ENCODE measurements at regions not wholly inside any gene's neighbourhood (a gene's known extent, or its start where the extent isn't known, plus 50 kb on each side); places are given as distances from the start of the nearest gene placed in this dataset.
A peak's percentile ranks its signal among the peaks of the same experiment; 100 is the strongest.

DNA sequence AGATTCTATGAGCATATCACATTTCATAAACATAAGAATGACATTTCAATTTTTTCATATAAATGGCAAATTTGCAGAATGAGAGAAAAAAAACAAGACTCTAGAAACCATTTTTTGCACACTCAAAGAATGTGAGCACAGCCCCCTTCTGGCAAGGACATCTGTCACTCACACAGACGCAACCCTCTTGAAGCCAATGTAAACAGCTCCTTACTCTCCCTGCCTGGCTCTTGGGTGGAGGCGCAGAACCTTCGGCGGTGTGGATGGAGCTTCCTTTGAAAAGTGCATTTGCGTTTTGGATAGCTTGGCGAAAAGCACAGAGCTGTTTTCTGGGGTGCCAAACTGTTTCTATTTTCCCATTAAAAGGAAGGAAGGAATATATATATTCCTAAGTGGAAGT lies 367.6 kb upstream of the TSHZ3 start:
- DNase-seq = no peak
- H3K36me3 ChIP-seq = no peaks in the 10 kb centered on the region
- H3K27me3 ChIP-seq = no peaks in the 10 kb centered on the region
- in situ Hi-C loops (cut with MboI; ENCODE audit: low pct_ligation_motif_present in 1 of 4, low pct_unique_long_range_greater_than_20kb in 1 of 4, low sequenced_read_pairs in 3 of 4) (no loop called here), intact Hi-C loops (cut with DNase I; ENCODE audit: low total_unique reads) (no loop called here)
- 53 to 90% methylated on average over 2 to 6 of the region's 6 CpGs for WGBS, 2 donors (ENCODE audit: low coverage in 1 of 2)
- no peaks in the 10 kb centered on the region for H3K4me1 ChIP-seq
- no peak overlapping the region for H3K27ac ChIP-seq
- peaks cover 0 to 6% of the 10 kb centered on the region in 2 donors for H3K9me3 ChIP-seq
- no peak for TF ChIP-seq POLR2A (IDR thresholded peaks at IDR 0.05)
- no peak for TF ChIP-seq POLR2AphosphoS5 (IDR thresholded peaks at IDR 0.05)
- TF ChIP-seq EP300 (IDR thresholded peaks at IDR 0.05; ENCODE audit: low read depth) = no peak
- TF ChIP-seq, protein P1, sequence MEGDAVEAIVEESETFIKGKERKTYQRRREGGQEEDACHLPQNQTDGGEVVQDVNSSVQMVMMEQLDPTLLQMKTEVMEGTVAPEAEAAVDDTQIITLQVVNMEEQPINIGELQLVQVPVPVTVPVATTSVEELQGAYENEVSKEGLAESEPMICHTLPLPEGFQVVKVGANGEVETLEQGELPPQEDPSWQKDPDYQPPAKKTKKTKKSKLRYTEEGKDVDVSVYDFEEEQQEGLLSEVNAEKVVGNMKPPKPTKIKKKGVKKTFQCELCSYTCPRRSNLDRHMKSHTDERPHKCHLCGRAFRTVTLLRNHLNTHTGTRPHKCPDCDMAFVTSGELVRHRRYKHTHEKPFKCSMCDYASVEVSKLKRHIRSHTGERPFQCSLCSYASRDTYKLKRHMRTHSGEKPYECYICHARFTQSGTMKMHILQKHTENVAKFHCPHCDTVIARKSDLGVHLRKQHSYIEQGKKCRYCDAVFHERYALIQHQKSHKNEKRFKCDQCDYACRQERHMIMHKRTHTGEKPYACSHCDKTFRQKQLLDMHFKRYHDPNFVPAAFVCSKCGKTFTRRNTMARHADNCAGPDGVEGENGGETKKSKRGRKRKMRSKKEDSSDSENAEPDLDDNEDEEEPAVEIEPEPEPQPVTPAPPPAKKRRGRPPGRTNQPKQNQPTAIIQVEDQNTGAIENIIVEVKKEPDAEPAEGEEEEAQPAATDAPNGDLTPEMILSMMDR (IDR thresholded peaks at IDR 0.05) = no peak
- no peak overlapping the region for H3K4me3 ChIP-seq

DNA sequence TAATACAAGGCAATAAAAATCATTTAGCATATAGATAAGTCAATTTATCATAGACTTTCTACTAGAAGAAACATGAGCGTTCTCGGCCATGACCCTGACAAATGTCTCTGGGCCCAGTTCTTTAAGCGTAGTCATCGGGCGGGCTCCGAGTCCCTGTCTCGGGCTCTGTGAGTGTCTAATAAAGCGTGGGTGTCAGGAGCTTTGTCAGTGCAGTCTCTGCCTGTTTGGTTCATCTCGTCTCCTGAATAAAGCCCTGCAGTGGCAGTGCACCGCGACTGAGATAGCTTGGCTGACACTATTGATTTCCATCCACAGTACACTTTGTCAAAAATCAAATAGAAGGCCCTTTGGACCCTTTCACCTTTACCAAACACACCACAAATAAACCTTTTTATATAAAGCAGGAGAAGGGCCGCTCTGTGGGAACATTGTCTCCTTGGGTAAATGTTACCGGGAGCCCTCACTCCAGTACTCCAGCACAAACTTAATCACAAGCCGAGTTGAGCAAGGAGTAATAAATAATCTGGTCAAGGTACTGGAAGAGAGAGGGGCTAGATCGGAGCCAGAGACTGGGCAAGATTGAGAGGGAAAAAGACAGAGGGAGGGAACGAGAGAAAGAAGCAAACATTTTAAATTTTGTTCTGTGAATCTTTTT lies 368.2 kb upstream of the TSHZ3 start:
- 65 to 67% methylated on average over 9 to 16 of the region's 16 CpGs for WGBS, 2 donors (ENCODE audit: low coverage in 1 of 2)
- H3K36me3 ChIP-seq = no peaks in the 10 kb centered on the region
- TF ChIP-seq, protein P1 (IDR thresholded peaks at IDR 0.05) = no peak
- TF ChIP-seq POLR2A (IDR thresholded peaks at IDR 0.05) (no peak), EP300 (IDR thresholded peaks at IDR 0.05; ENCODE audit: low read depth) (no peak), POLR2AphosphoS5 (IDR thresholded peaks at IDR 0.05) (no peak)
- H3K27me3 ChIP-seq = no peaks in the 10 kb centered on the region
- DNase-seq = no peak
- in situ Hi-C loops (cut with MboI; ENCODE audit: low pct_ligation_motif_present in 1 of 4, low pct_unique_long_range_greater_than_20kb in 1 of 4, low sequenced_read_pairs in 3 of 4) (no loop called here), intact Hi-C loops (cut with DNase I; ENCODE audit: low total_unique reads) (no loop called here)
- no peak overlapping the region for H3K27ac ChIP-seq
- peaks cover 0 to 6% of the 10 kb centered on the region in 2 donors for H3K9me3 ChIP-seq
- H3K4me3 ChIP-seq = no peak overlapping the region
- no peaks in the 10 kb centered on the region for H3K4me1 ChIP-seq

DNA sequence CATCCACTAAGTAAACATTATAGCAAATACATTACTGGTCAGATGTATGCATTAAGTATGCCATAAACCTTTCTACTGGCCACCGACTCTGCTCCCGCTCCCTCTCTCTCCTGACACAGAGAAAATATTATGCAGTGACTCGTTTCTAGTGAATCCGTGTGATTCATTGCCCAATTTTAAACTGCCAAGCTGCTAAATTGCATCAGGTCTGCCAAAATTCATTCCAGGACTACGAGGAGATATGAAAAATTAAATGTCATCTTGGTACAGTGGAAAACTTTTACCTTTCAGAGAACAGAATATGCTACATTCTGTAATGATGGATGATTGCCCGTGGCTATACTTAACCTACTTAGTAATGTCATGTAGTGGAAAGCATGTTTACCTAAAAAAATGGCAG lies 368.8 kb upstream of the TSHZ3 start:
- DNase-seq = no peak
- Histone ChIP-seq H3K27ac (peak overlapping the region in 2 of 4 donors; percentile 13 to 32), H3K36me3 (no peaks in the 10 kb centered on the region), H3K4me3 (no peak overlapping the region), H3K4me1 (no peaks in the 10 kb centered on the region), H3K9me3 (peaks cover 0 to 2% of the 10 kb centered on the region in 2 donors), H3K27me3 (no peaks in the 10 kb centered on the region)
- in situ Hi-C loops (cut with MboI; ENCODE audit: low pct_ligation_motif_present in 1 of 4, low pct_unique_long_range_greater_than_20kb in 1 of 4, low sequenced_read_pairs in 3 of 4) = no loop called here
- TF ChIP-seq POLR2A (IDR thresholded peaks at IDR 0.05) (no peak), POLR2AphosphoS5 (IDR thresholded peaks at IDR 0.05) (no peak)
- WGBS, 2 donors (ENCODE audit: low coverage in 1 of 2) = 31 to 41% methylated on average over 6 of the region's 6 CpGs
- intact Hi-C loops (cut with DNase I; ENCODE audit: low total_unique reads) = no loop called here

DNA sequence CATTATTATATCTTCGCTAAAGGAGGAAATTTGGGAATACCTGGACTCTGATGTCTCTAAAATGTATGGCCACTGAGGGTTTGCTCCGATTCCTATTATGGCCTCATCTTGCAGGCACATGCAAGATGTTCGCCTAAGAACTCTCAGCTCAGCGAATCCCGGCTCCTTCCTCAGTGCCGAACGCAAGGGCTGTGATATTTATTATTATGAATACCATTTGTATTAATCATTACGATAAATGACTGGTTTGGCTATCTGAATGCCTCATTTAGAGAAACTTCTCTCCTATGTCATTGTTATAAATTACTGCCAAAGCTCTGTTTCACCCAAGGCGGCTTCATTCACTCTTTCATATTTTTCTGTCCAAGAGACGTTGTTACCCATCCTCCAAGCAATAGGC lies 369.7 kb upstream of the TSHZ3 start:
- no peak for TF ChIP-seq POLR2A (IDR thresholded peaks at IDR 0.05)
- TF ChIP-seq, protein P1 (IDR thresholded peaks at IDR 0.05) = no peak
- TF ChIP-seq EP300 (IDR thresholded peaks at IDR 0.05; ENCODE audit: low read depth) = no peak
- no peak for TF ChIP-seq POLR2AphosphoS5 (IDR thresholded peaks at IDR 0.05)
- Histone ChIP-seq H3K27ac (peak overlapping the region in 1 of 4 donors; percentile 32), H3K36me3 (no peaks in the 10 kb centered on the region), H3K4me1 (no peaks in the 10 kb centered on the region), H3K27me3 (no peaks in the 10 kb centered on the region), H3K4me3 (no peak overlapping the region), H3K9me3 (no peaks in the 10 kb centered on the region)
- intact Hi-C loops (cut with DNase I; ENCODE audit: low total_unique reads) = no loop called here
- 72 to 87% methylated on average over 6 to 10 of the region's 10 CpGs for WGBS, 2 donors (ENCODE audit: low coverage in 1 of 2)
- in situ Hi-C loops (cut with MboI; ENCODE audit: low pct_ligation_motif_present in 1 of 4, low pct_unique_long_range_greater_than_20kb in 1 of 4, low sequenced_read_pairs in 3 of 4) = no loop called here
- no peak for DNase-seq

DNA sequence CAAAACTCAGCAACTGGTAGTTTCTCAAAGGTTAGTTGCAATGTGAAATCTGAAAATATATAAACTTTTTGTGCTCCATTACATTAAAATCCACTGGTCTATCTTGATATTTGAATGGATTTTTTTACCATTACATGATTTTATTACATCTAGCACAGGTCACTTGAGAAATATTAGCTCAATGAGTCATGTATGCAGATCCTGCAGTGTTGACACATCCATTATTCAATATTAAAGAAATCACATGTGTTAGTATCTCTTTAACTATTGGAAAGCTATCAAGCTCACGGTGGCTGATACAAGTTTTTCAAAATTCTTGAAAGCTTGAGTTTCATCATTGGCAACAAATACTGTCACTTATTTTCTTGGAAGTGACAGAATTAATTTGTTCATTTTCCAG lies 373.9 kb upstream of the TSHZ3 start:
- H3K9me3 ChIP-seq = no peaks in the 10 kb centered on the region
- TF ChIP-seq POLR2AphosphoS5 (IDR thresholded peaks at IDR 0.05) (no peak), EP300 (IDR thresholded peaks at IDR 0.05; ENCODE audit: low read depth) (no peak)
- TF ChIP-seq, protein P1 (IDR thresholded peaks at IDR 0.05) = no peak
- intact Hi-C loops (cut with DNase I; ENCODE audit: low total_unique reads) = no loop called here
- no peak overlapping the region for H3K4me3 ChIP-seq
- no peaks in the 10 kb centered on the region for H3K27me3 ChIP-seq
- H3K4me1 ChIP-seq = no peaks in the 10 kb centered on the region
- DNase-seq = no peak
- in situ Hi-C loops (cut with MboI; ENCODE audit: low pct_ligation_motif_present in 1 of 4, low pct_unique_long_range_greater_than_20kb in 1 of 4, low sequenced_read_pairs in 3 of 4) = no loop called here
- WGBS, 2 donors (ENCODE audit: low coverage in 1 of 2) = 73 to 85% methylated on average over 1 of the region's 1 CpG
- no peaks in the 10 kb centered on the region for H3K36me3 ChIP-seq
- no peak overlapping the region for H3K27ac ChIP-seq

Measured in transverse colon (tissue), 4 donors.